HCT116 (cell line): ENCODE measurements at regions not wholly inside any gene's neighbourhood (a gene's known extent, or its start where the extent isn't known, plus 50 kb on each side); places are given as distances from the start of the nearest gene placed in this dataset.

Experiments used
- ATAC-seq: fragments of 200-7000 bp; cut with Tn5 transposase; 2 replicates; pipeline ENCODE4 v1.9.1; 2020; ENCODE audit warnings: mild to moderate bottlenecking, moderate library complexity
- BruUV-seq: library from RNA; stranded (reverse); fragments of 400-500 nt; replicated peaks from 2 replicates; lab custom pipeline; 2021; lab: Mats Ljungman, UMichigan
- CTCF ChIA-PET: fragments of 300-600 bp; sonication (Branson Sonifier 250); formaldehyde crosslinking; loops from one replicate; lab custom pipeline; 2021; ENCODE audit warnings: antibody characterized with exemption; lab: Charles Lee
- POLR2A ChIA-PET: fragments of 300-600, 350-600 bp; sonication (Branson Sonifier 250); formaldehyde crosslinking; loops from one replicate; lab custom pipeline; 2021; ENCODE audit warnings: antibody characterized with exemption; lab: Charles Lee
- RAD21 ChIA-PET, 2 experiments: fragments of 300-600 bp; sonication (Branson Sonifier 250); formaldehyde crosslinking; loops; one replicate each; lab custom pipeline; 2023; ENCODE audit warnings: low total read pairs in 2 of 2; ENCODE audit not compliant: uncharacterized antibody in 2 of 2, unreplicated experiment in 2 of 2, low non-redundant PET in 1 of 2; lab: Charles Lee
- DNase-seq: peaks from one replicate; pipeline ENCODE4 v3.0.0-alpha.2; 2010; ENCODE audit warnings: low read depth, low spot score
- H2AFZ ChIP-seq: fragments of 200-600 bp; shearing (Covaris generic), sonication (generic); 2 replicates; pipeline ENCODE4 v1.6.1; 2017; ENCODE audit warnings: low read depth, mixed run types, mixed read lengths, antibody characterized with exemption, low read length; ENCODE audit not compliant: poor library complexity, severe bottlenecking
- H3K27ac ChIP-seq: 2 replicates; pipeline ENCODE4 v1.5.1; 2012; ENCODE audit warnings: low read depth, low read length
- H3K27me3 ChIP-seq: fragments of 200-600 bp; sonication (generic); 2 replicates; pipeline ENCODE4 v1.6.1; 2016; ENCODE audit warnings: mixed run types, low read length, mixed read lengths; ENCODE audit not compliant: insufficient read depth
- H3K36me3 ChIP-seq, 2 experiments: fragments of 200-500 bp in 1 of 2; fragments of 200-600 bp in 1 of 2; sonication (Bioruptor generic) in 1 of 2; sonication (generic) in 1 of 2; 2 replicates each; pipeline versions ENCODE4 v1.5.1 to v1.6.1; 2014 to 2016; ENCODE audit warnings: low read length in 2 of 2, inconsistent platforms in 1 of 2, mixed read lengths in 1 of 2, mixed run types in 1 of 2; ENCODE audit not compliant: insufficient read depth in 2 of 2, control insufficient read depth in 1 of 2
- H3K4me1 ChIP-seq, 2 experiments: fragments of 200-600 bp in 1 of 2; sonication (generic) in 1 of 2; 2 replicates each; pipeline versions ENCODE4 v1.5.1 to v1.6.1; 2012 to 2017; ENCODE audit warnings: low read length in 2 of 2, inconsistent platforms in 1 of 2, mild to moderate bottlenecking in 1 of 2, mixed read lengths in 1 of 2, mixed run types in 1 of 2, moderate library complexity in 1 of 2; ENCODE audit not compliant: insufficient read depth in 2 of 2, control insufficient read depth in 1 of 2
- H3K4me2 ChIP-seq: fragments of 200-600 bp; sonication (generic); 2 replicates; pipeline ENCODE4 v1.6.1; 2017; ENCODE audit warnings: mixed run types, low read length, mixed read lengths
- H3K4me3 ChIP-seq, 2 experiments: fragments of 200-600 bp in 1 of 2; sonication (generic) in 1 of 2; replicated peaks in 1 of 2; 2 replicates each; pipeline ENCODE4 v1.5.1; 2011 to 2016; ENCODE audit warnings: low read length in 2 of 2, control low read depth in 1 of 2, low read depth in 1 of 2, mild to moderate bottlenecking in 1 of 2, mixed read lengths in 1 of 2, mixed run types in 1 of 2
- H3K79me2 ChIP-seq: fragments of 200-600 bp; sonication (generic); 2 replicates; pipeline ENCODE4 v1.6.1; 2017; ENCODE audit warnings: mild to moderate bottlenecking, mixed run types, low read length, moderate library complexity, mixed read lengths; ENCODE audit not compliant: insufficient read depth
- H3K9ac ChIP-seq: fragments of 200-600 bp; sonication (generic); 2 replicates; pipeline ENCODE4 v1.6.1; 2016; ENCODE audit warnings: low read length, mixed read lengths
- H3K9me2 ChIP-seq: fragments of 200-600 bp; sonication (generic), shearing (Covaris generic); 2 replicates; pipeline ENCODE4 v1.6.1; 2017; ENCODE audit warnings: mixed run types, mild to moderate bottlenecking, moderate library complexity; ENCODE audit not compliant: insufficient read depth
- H3K9me3 ChIP-seq, 2 experiments: fragments of 200-500 bp in 1 of 2; fragments of 200-600 bp in 1 of 2; sonication (Bioruptor generic) in 1 of 2; sonication (generic) in 1 of 2; 2 replicates each; pipeline ENCODE4 v1.6.1; 2014 to 2017; ENCODE audit warnings: low read length in 2 of 2, mixed read lengths in 2 of 2, inconsistent platforms in 1 of 2, low read depth in 1 of 2, mild to moderate bottlenecking in 1 of 2, mixed run types in 1 of 2, moderate library complexity in 1 of 2; ENCODE audit not compliant: control insufficient read depth in 1 of 2, insufficient read depth in 1 of 2
- H4K20me1 ChIP-seq: fragments of 200-600 bp; sonication (generic), shearing (Covaris generic); 2 replicates; pipeline ENCODE4 v1.6.1; 2017; ENCODE audit warnings: mixed run types, mild to moderate bottlenecking, moderate library complexity; ENCODE audit not compliant: insufficient read depth
- ATF3 ChIP-seq: IDR thresholded peaks from 2 replicates; pipeline ENCODE4 v1.6.1; 2012
- CBX3 ChIP-seq: IDR thresholded peaks from 2 replicates; pipeline ENCODE4 v1.6.1; 2012; ENCODE audit warnings: low read depth
- CEBPB ChIP-seq: IDR thresholded peaks from 2 replicates; pipeline ENCODE4 v1.6.1; 2012; ENCODE audit warnings: low read depth
- CTCF ChIP-seq, 3 experiments: fragments of 200-600 bp in 1 of 3; sonication (generic) in 1 of 3; IDR thresholded peaks in 2 of 3; conservative IDR thresholded peaks in 1 of 3; 2 replicates each; pipeline ENCODE4 v1.5.1; 2012 to 2017; ENCODE audit warnings: low read depth in 2 of 3, low read length in 2 of 3, antibody characterized with exemption in 1 of 3, borderline replicate concordance in 1 of 3, control low read depth in 1 of 3, mild to moderate bottlenecking in 1 of 3, mixed read lengths in 1 of 3, mixed run types in 1 of 3, moderate library complexity in 1 of 3; ENCODE audit not compliant: insufficient read depth in 1 of 3
- EGR1 ChIP-seq: IDR thresholded peaks from 2 replicates; pipeline ENCODE4 v1.6.1; 2012; ENCODE audit warnings: low read depth
- ELF1 ChIP-seq: IDR thresholded peaks from 2 replicates; pipeline ENCODE4 v1.6.1; 2012; ENCODE audit warnings: low read depth, borderline replicate concordance
- EZH2phosphoT487 ChIP-seq: fragments of 200-600 bp; IDR thresholded peaks from 2 replicates; pipeline ENCODE4 v1.6.1; 2018; ENCODE audit warnings: antibody characterized with exemption, borderline replicate concordance
- JUND ChIP-seq: IDR thresholded peaks from 2 replicates; pipeline ENCODE4 v1.6.1; 2012
- POLR2AphosphoS5 ChIP-seq: IDR thresholded peaks from 2 replicates; pipeline ENCODE4 v1.6.1; 2011; ENCODE audit warnings: mild to moderate bottlenecking, low read depth, low read length, moderate library complexity
- RAD21 ChIP-seq: IDR thresholded peaks from 2 replicates; pipeline ENCODE4 v1.6.1; 2012; ENCODE audit warnings: low read depth, mild to moderate bottlenecking
- REST ChIP-seq: IDR thresholded peaks from 2 replicates; pipeline ENCODE4 v1.6.1; 2012; ENCODE audit warnings: low read depth
- SIN3A ChIP-seq: IDR thresholded peaks from 2 replicates; pipeline ENCODE4 v1.6.1; 2012; ENCODE audit warnings: low read depth
- SRF ChIP-seq: IDR thresholded peaks from 2 replicates; pipeline ENCODE4 v1.6.1; 2012; ENCODE audit warnings: low read depth
- TCF7L2 ChIP-seq: IDR thresholded peaks from 2 replicates; pipeline ENCODE4 v1.7.0; 2011; ENCODE audit warnings: borderline replicate concordance, inconsistent platforms; ENCODE audit not compliant: insufficient read depth, insufficient read length; ENCODE audit errors: extremely low read depth
- YY1 ChIP-seq: IDR thresholded peaks from 2 replicates; pipeline ENCODE4 v1.6.1; 2011; ENCODE audit warnings: low read length, low read depth, moderate library complexity, mild to moderate bottlenecking; ENCODE audit not compliant: insufficient replicate concordance; ENCODE audit errors: extremely low read depth
- ZBTB33 ChIP-seq: IDR thresholded peaks from 2 replicates; pipeline ENCODE4 v1.6.1; 2011; ENCODE audit warnings: mild to moderate bottlenecking, low read length, moderate library complexity; ENCODE audit not compliant: insufficient replicate concordance; ENCODE audit errors: extremely low read depth
- ZFX ChIP-seq: fragments of 450-650 bp; IDR thresholded peaks from 2 replicates; pipeline ENCODE4 v1.6.1; 2017
- ZNF274 ChIP-seq: fragments of 200-500 bp; sonication (Bioruptor generic); IDR thresholded peaks from 2 replicates; pipeline ENCODE4 v1.6.1; 2014; ENCODE audit warnings: mild to moderate bottlenecking, low read depth, low read length, inconsistent platforms
- intact Hi-C: fragments of 100-400 bp; cut with micrococcal nuclease; formaldehyde crosslinking; loops from 2 replicates; pipeline ENCODE4 v1.10.0; 2022

- POLR2A ChIA-PET = interaction anchor here (0.7 kb wide), 1 partner anchor 51 kb away, joined by 3 read pairs; no protein-coding TSS in a partner anchor
- H4K20me1 ChIP-seq = no peaks in the 10 kb centered on the region
- peak overlapping the region; percentile 43 for H3K9ac ChIP-seq
- peak; percentile 35 for TF ChIP-seq YY1
- no peak for TF ChIP-seq ZNF274
- TF ChIP-seq CBX3 = no peak; the same call in 1 of the 2 replicates
- no peak for TF ChIP-seq SRF
- no peak for TF ChIP-seq ZBTB33
- TF ChIP-seq SIN3A = no peak
- no peak for TF ChIP-seq CEBPB
- no peak for TF ChIP-seq ATF3
- TF ChIP-seq ELF1 = no peak
- TF ChIP-seq ZFX = peak; percentile 42; the same call in 1 of the 2 replicates
- peak; percentile 99 for TF ChIP-seq RAD21
- no peak for TF ChIP-seq EZH2phosphoT487
- peak; percentile 16; the same call in 1 of the 2 replicates for TF ChIP-seq EGR1
- TF ChIP-seq TCF7L2 = no peak
- peak; percentile 90 to 96 (median 93) for TF ChIP-seq CTCF (IDR thresholded peaks at IDR 0.05 in 2 of 3, conservative IDR thresholded peaks at IDR 0.05 in 1 of 3; ENCODE audit: borderline replicate concordance in 1 of 3, insufficient read depth in 1 of 3, low read depth in 2 of 3, low read length in 2 of 3)
- TF ChIP-seq POLR2AphosphoS5 = peak; percentile 50; the same call in 1 of the 2 replicates
- no peak for TF ChIP-seq REST
- TF ChIP-seq JUND = no peak
Measured at GRCh38 chr5:135191084-135191826, 157.2 kb upstream of the PITX1 start.

More at GRCh38 chr5:135191084-135191826, 157.2 kb upstream of the PITX1 start:
- no TSS peak for BruUV-seq
- ChIA-PET RAD21 (interaction anchor here (0.9 to 1.1 kb wide), 3 partner anchors 132 to 274 kb away, joined by 3 to 4 read pairs (median 3); no protein-coding TSS in a partner anchor), CTCF (interaction anchor here (0.8 to 3.0 kb wide), 5 partner anchors 11 to 285 kb away, joined by 3 to 22 read pairs (median 3); no protein-coding TSS in a partner anchor)
- Histone ChIP-seq H3K27me3 (no peaks in the 10 kb centered on the region), H3K9me3 (no peaks in the 10 kb centered on the region), H3K4me2 (peak overlapping the region; percentile 83), H3K9me2 (no peaks in the 10 kb centered on the region), H3K27ac (no peak overlapping the region; the same call in 1 of the 2 replicates), H3K4me1 (peaks cover 2 to 17% of the 10 kb centered on the region in 2 experiments), H3K4me3 (peak overlapping the region; percentile 40 to 53), H3K36me3 (no peaks in the 10 kb centered on the region), H2AFZ (peak overlapping the region; percentile 86), H3K79me2 (no peaks in the 10 kb centered on the region)
- intact Hi-C loops = loop anchor here (1.0 kb wide), 3 partner anchors 141 to 274 kb away; no protein-coding TSS in a partner anchor
- DNase-seq (peak; percentile 57), ATAC-seq (peak; percentile 97)
